GM12878 (cell line): ENCODE measurements at regions not wholly inside any gene's neighbourhood (a gene's known extent, or its start where the extent isn't known, plus 50 kb on each side); places are given as distances from the start of the nearest gene placed in this dataset.
"Not testable (repeated sequence)": the region's sequence is repeated elsewhere in the genome, so short reads cannot be mapped to it uniquely, and the experiment has no call there.

Source experiments
- ATAC-seq: fragments of 200-7000 bp; cut with Tn5 transposase; 3 replicates; pipeline ENCODE4 v1.9.1; 2020; ENCODE audit warnings: mild to moderate bottlenecking, moderate library complexity
- BruUV-seq: library from RNA; stranded (reverse); fragments of 400-500 nt; replicated peaks from 2 replicates; lab custom pipeline; 2021; lab: Mats Ljungman, UMichigan
- CTCF ChIA-PET: fragments of 300-600 bp; sonication (Branson Sonifier 250); formaldehyde crosslinking; extraction: SDS; loops from one replicate; lab custom pipeline; 2021; ENCODE audit warnings: inconsistent platforms; lab: Yijun Ruan, JAX
- POLR2A ChIA-PET: fragments of 350-600 bp; formaldehyde crosslinking; extraction: SDS; loops from one replicate; lab custom pipeline; 2021; ENCODE audit warnings: inconsistent platforms; lab: Charles Lee
- RAD21 ChIA-PET: fragments of 300-600 bp; sonication (Branson Sonifier 250); formaldehyde crosslinking; loops from one replicate; lab custom pipeline; 2023; ENCODE audit warnings: antibody characterized with exemption; ENCODE audit not compliant: unreplicated experiment; lab: Charles Lee
- SMC1A ChIA-PET: fragments of 300-600 bp; sonication (Branson Sonifier 250); formaldehyde crosslinking; loops from one replicate; lab custom pipeline; 2023; ENCODE audit not compliant: unreplicated experiment, uncharacterized antibody; lab: Charles Lee
- DNase-seq: peaks from one replicate; pipeline ENCODE4 v3.0.0-alpha.2; 2011; ENCODE audit warnings: low read depth, low spot score
- FAIRE-seq: peaks from 3 replicates; lab custom pipeline; 2011; peaks lifted over from hg19 to GRCh38; lab: Jason Lieb, UNC
- H2AFZ ChIP-seq: 2 replicates; pipeline ENCODE4 v1.6.0; 2011; ENCODE audit warnings: low read depth, low read length, control low read depth; ENCODE audit not compliant: control insufficient read depth
- H3K27ac ChIP-seq: 2 replicates; pipeline ENCODE4 v1.5.1; 2011; ENCODE audit warnings: control low read depth; ENCODE audit not compliant: control insufficient read depth, insufficient read depth
- H3K27me3 ChIP-seq, 2 experiments: replicated peaks in 1 of 2; 2 replicates each; pipeline versions ENCODE4 v1.6.0 to v1.6.1; 2011; ENCODE audit warnings: low read length in 1 of 2; ENCODE audit not compliant: control insufficient read depth in 2 of 2, insufficient read depth in 2 of 2
- H3K36me3 ChIP-seq, 2 experiments: 2 replicates each; pipeline ENCODE4 v1.5.1; 2011; ENCODE audit warnings: low read length in 1 of 2; ENCODE audit not compliant: control insufficient read depth in 2 of 2, insufficient read depth in 2 of 2
- H3K4me1 ChIP-seq: 2 replicates; pipeline ENCODE4 v1.6.1; 2011; ENCODE audit warnings: mild to moderate bottlenecking, low read length, moderate library complexity, mixed read lengths; ENCODE audit not compliant: control insufficient read depth, insufficient read depth
- H3K4me2 ChIP-seq: 2 replicates; pipeline ENCODE4 v1.6.0; 2011; ENCODE audit warnings: control low read depth; ENCODE audit not compliant: control insufficient read depth, insufficient read depth
- H3K4me3 ChIP-seq: fragments of 200-600 bp; sonication (generic); 2 replicates; pipeline ENCODE4 v1.5.1; 2016
- H3K79me2 ChIP-seq: 2 replicates; pipeline ENCODE4 v1.6.0; 2011; ENCODE audit warnings: low read length; ENCODE audit not compliant: control insufficient read depth, insufficient read depth
- H3K9ac ChIP-seq: 2 replicates; pipeline ENCODE4 v1.8.0; 2011; ENCODE audit warnings: low read length, control low read depth, mixed read lengths; ENCODE audit not compliant: control insufficient read depth, insufficient read depth
- H3K9me3 ChIP-seq: replicated peaks from 3 replicates; pipeline ENCODE4 v1.5.1; 2011; ENCODE audit warnings: mild to moderate bottlenecking, low read length; ENCODE audit not compliant: control insufficient read depth, insufficient read depth
- H4K20me1 ChIP-seq: 2 replicates; pipeline ENCODE4 v1.6.0; 2011; ENCODE audit not compliant: control insufficient read depth, insufficient read depth
- BRCA1 ChIP-seq: IDR thresholded peaks from 2 replicates; pipeline ENCODE4 v1.6.1; 2011; ENCODE audit warnings: low read depth, low read length, improper control_type of control experiment
- HDAC6 ChIP-seq: fragments of 200-600 bp; sonication (generic); IDR thresholded peaks from one replicate; pipeline ENCODE4 v1.8.0; 2017; ENCODE audit warnings: antibody characterized with exemption; ENCODE audit not compliant: unreplicated experiment
- MYB ChIP-seq: fragments of 150-350 bp; IDR thresholded peaks from 2 replicates; pipeline ENCODE4 v1.6.1; 2014; ENCODE audit warnings: mild to moderate bottlenecking, low read depth, low read length, borderline replicate concordance
- POLR2A ChIP-seq: IDR thresholded peaks from 2 replicates; pipeline ENCODE4 v1.6.1; 2011; ENCODE audit warnings: low read depth, mild to moderate bottlenecking, low read length
- POLR2AphosphoS5 ChIP-seq: IDR thresholded peaks from 2 replicates; pipeline ENCODE4 v1.6.1; 2011; ENCODE audit warnings: mild to moderate bottlenecking, low read length, inconsistent platforms
- TARDBP ChIP-seq: IDR thresholded peaks from 2 replicates; pipeline ENCODE4 v1.6.1; 2016; ENCODE audit warnings: borderline replicate concordance
- ZNF384 ChIP-seq: IDR thresholded peaks from 2 replicates; pipeline ENCODE4 v1.6.1; 2012; ENCODE audit warnings: low read depth, mild to moderate bottlenecking, low read length, improper control_type of control experiment, borderline replicate concordance
- WGBS: methylation state at CpG from one replicate; pipeline ENCODE4 v1.1.6; 2016; ENCODE audit warnings: low lambda C conversion rate; ENCODE audit not compliant: insufficient replicate concordance, insufficient coverage; ENCODE audit errors: missing lambda C conversion rate; 5-methylcytosine and 5-hydroxymethylcytosine counted together
- in situ Hi-C: fragments of 300-500 bp; cut with MboI; formaldehyde crosslinking; loops from 9 replicates; pipeline ENCODE4 v1.14.3; 2018; ENCODE audit warnings: mixed read lengths
- intact Hi-C: fragments of 100-400 bp; cut with micrococcal nuclease; formaldehyde crosslinking; loops from one replicate; pipeline ENCODE4 v1.14.2; 2022; ENCODE audit not compliant: unreplicated experiment

DNA sequence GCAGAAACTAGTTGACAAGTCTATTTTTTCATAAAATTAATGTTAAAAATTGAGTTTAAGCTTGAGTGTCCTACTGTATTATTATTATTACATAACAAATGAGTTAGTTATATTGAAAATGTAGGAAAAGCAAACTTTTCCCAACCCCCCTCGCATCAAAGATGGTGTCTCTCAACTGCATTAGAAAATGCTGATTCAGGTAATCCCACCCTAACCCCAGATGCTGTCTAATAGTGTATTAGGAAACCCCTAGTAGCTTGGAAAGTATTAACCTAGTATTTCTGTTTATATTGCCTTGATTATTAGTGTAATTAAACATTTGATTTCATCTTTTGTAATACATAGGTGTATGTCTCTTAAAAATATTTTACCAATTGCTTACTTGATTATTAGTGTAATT lies 1120.3 kb downstream of the MRPL39 start:
- FAIRE-seq (no peak), DNase-seq (no peak), ATAC-seq (no peak)
- no peak overlapping the region for H3K4me3 ChIP-seq
- ChIA-PET CTCF (interaction anchor here (1.2 kb wide), 1 partner anchor 27 kb away, joined by 3 read pairs; no protein-coding TSS in a partner anchor), SMC1A (no interaction called here), RAD21 (interaction anchor here (0.5 kb wide), 1 partner anchor 180 kb away, joined by 3 read pairs; no protein-coding TSS in a partner anchor), POLR2A (interaction anchor here (0.7 kb wide), 1 partner anchor 715 kb away, joined by 3 read pairs; no protein-coding TSS in a partner anchor)
- TF ChIP-seq POLR2A (no peak), BRCA1 (no peak), HDAC6 (no peak), TARDBP (no peak), POLR2AphosphoS5 (no peak), MYB (no peak), ZNF384 (no peak)
- no peak overlapping the region for H3K9ac ChIP-seq
- no peaks in the 10 kb centered on the region for H3K36me3 ChIP-seq
- WGBS, result 0% methylated on average over 1 of the region's 1 CpG
- H2AFZ ChIP-seq, result no peak overlapping the region
- H3K27ac ChIP-seq, result no peak overlapping the region
- H3K4me1 ChIP-seq, result no peaks in the 10 kb centered on the region
- H4K20me1 ChIP-seq, result no peaks in the 10 kb centered on the region
- no peaks in the 10 kb centered on the region for H3K27me3 ChIP-seq
- no peak overlapping the region for H3K4me2 ChIP-seq
- H3K79me2 ChIP-seq, result no peaks in the 10 kb centered on the region
- no peaks in the 10 kb centered on the region for H3K9me3 ChIP-seq
- intact Hi-C loops (no loop called here), in situ Hi-C loops (no loop called here)
- BruUV-seq, result no TSS peak

- H3K36me3 ChIP-seq, BruUV-seq, H3K4me2 ChIP-seq, RAD21 ChIA-PET, intact Hi-C loops, DNase-seq, H3K4me1 ChIP-seq, H3K27me3 ChIP-seq, SMC1A ChIA-PET, H3K9me3 ChIP-seq, H2AFZ ChIP-seq, H3K4me3 ChIP-seq, FAIRE-seq, H3K9ac ChIP-seq, in situ Hi-C loops, POLR2A ChIA-PET, H4K20me1 ChIP-seq, H3K79me2 ChIP-seq, ATAC-seq, H3K27ac ChIP-seq: not testable (repeated sequence)
- 7% methylated on average over 1 of the region's 1 CpG for WGBS
- CTCF ChIA-PET, result interaction anchor here (1.4 kb wide), 1 partner anchor 554 kb away, joined by 3 read pairs; no protein-coding TSS in a partner anchor
Observed at GRCh38 chr21:24483361-24483760, 1123.9 kb downstream of the MRPL39 start.
